RWPE2 (cell line): ENCODE measurements at regions not wholly inside any gene's neighbourhood (a gene's known extent, or its start where the extent isn't known, plus 50 kb on each side); places are given as distances from the start of the nearest gene placed in this dataset.

Experiments
- ATAC-seq: fragments of 200-7000 bp; cut with Tn5 transposase; 3 replicates; pipeline ENCODE4 v1.9.1; 2021; ENCODE audit warnings: low read depth
- DNase-seq: peaks from one replicate; pipeline ENCODE4 v3.0.0-alpha.2; 2020; ENCODE audit warnings: low spot score
- H3K27ac ChIP-seq: fragments of 450-650 bp; 2 replicates; pipeline ENCODE4 v1.5.1; 2017; ENCODE audit warnings: mild to moderate bottlenecking; ENCODE audit not compliant: poor library complexity, severe bottlenecking
- H3K27me3 ChIP-seq: fragments of 250-450 bp; sonication (Bioruptor Pico); 2 replicates; pipeline ENCODE4 v1.5.1; 2021; ENCODE audit warnings: mild to moderate bottlenecking, moderate library complexity; ENCODE audit not compliant: insufficient read depth, poor library complexity, severe bottlenecking
- H3K36me3 ChIP-seq: fragments of 250-450 bp; sonication (Bioruptor Pico); 2 replicates; pipeline ENCODE4 v1.5.1; 2020; ENCODE audit warnings: low read depth, mild to moderate bottlenecking, moderate library complexity
- H3K4me1 ChIP-seq: fragments of 250-450 bp; sonication (Bioruptor Pico); 2 replicates; pipeline ENCODE4 v1.5.1; 2021; ENCODE audit warnings: mild to moderate bottlenecking, moderate library complexity; ENCODE audit not compliant: insufficient read depth, poor library complexity, severe bottlenecking
- H3K4me3 ChIP-seq: fragments of 250-450 bp; sonication (Bioruptor Pico); 2 replicates; pipeline ENCODE4 v1.5.1; 2021; ENCODE audit warnings: mild to moderate bottlenecking, moderate library complexity; ENCODE audit not compliant: severe bottlenecking
- H3K9me3 ChIP-seq: fragments of 250-450 bp; sonication (Bioruptor Pico); 2 replicates; pipeline ENCODE4 v1.5.1; 2021; ENCODE audit warnings: mild to moderate bottlenecking, moderate library complexity; ENCODE audit not compliant: severe bottlenecking
- CTCF ChIP-seq: fragments of 450-650 bp; IDR thresholded peaks from one replicate; pipeline ENCODE4 v1.5.1; 2017; ENCODE audit warnings: mild to moderate bottlenecking, moderate library complexity; ENCODE audit not compliant: poor library complexity, severe bottlenecking

- no peak for DNase-seq
- Histone ChIP-seq H3K9me3 (no peaks in the 10 kb centered on the region), H3K36me3 (no peaks in the 10 kb centered on the region)
Measured at GRCh38 chr6:170151321-170151771, 139.5 kb downstream of the DLL1 start.

GRCh38 chr6:170150590-170150945 is 140.3 kb downstream of the DLL1 start:
- Histone ChIP-seq H3K9me3 (no peaks in the 10 kb centered on the region), H3K36me3 (no peaks in the 10 kb centered on the region), H3K4me1 (peaks cover 6% of the 10 kb centered on the region), H3K27me3 (no peaks in the 10 kb centered on the region), H3K4me3 (no peak overlapping the region), H3K27ac (no peak overlapping the region)
- ATAC-seq: no peak
- no peak for DNase-seq
- peak; percentile 9 for TF ChIP-seq CTCF

More at GRCh38 chr6:170151321-170151771, 139.5 kb downstream of the DLL1 start:
- no peak for TF ChIP-seq CTCF
- H3K27ac ChIP-seq: no peak overlapping the region
- no peak overlapping the region for H3K4me3 ChIP-seq
- ATAC-seq: no peak
- peaks cover 6% of the 10 kb centered on the region for H3K4me1 ChIP-seq
- H3K27me3 ChIP-seq: no peaks in the 10 kb centered on the region

- no peak for TF ChIP-seq CTCF
- H3K9me3 ChIP-seq: no peaks in the 10 kb centered on the region
- no peaks in the 10 kb centered on the region for H3K36me3 ChIP-seq
- H3K27ac ChIP-seq: no peak overlapping the region
- H3K27me3 ChIP-seq: no peaks in the 10 kb centered on the region
- no peak for ATAC-seq
- H3K4me1 ChIP-seq: peaks cover 10% of the 10 kb centered on the region
- DNase-seq: no peak
- H3K4me3 ChIP-seq: no peak overlapping the region
Measured at GRCh38 chr6:170149681-170150589, 140.9 kb downstream of the DLL1 start.

GRCh38 chr6:170148709-170149470 is 142.0 kb downstream of the DLL1 start:
- ATAC-seq: no peak
- H3K4me1 ChIP-seq: peaks cover 12% of the 10 kb centered on the region
- TF ChIP-seq CTCF: no peak
- no peaks in the 10 kb centered on the region for H3K9me3 ChIP-seq
- no peak overlapping the region for H3K27ac ChIP-seq
- no peak overlapping the region for H3K4me3 ChIP-seq
- H3K27me3 ChIP-seq: no peaks in the 10 kb centered on the region
- no peaks in the 10 kb centered on the region for H3K36me3 ChIP-seq
- DNase-seq: no peak
